Lower leg skin (tissue), 4 donors: ENCODE measurements at regions not wholly inside any gene's neighbourhood (a gene's known extent, or its start where the extent isn't known, plus 50 kb on each side); places are given as distances from the start of the nearest gene placed in this dataset.

Source experiments
- DNase-seq, 2 donors: peaks; one replicate each; pipeline ENCODE4 v3.0.0-alpha.2; 2019; ENCODE audit warnings: low spot score in 2 of 2
- H3K4me3 ChIP-seq: fragments of 200-600 bp; sonication (generic); 2 replicates; pipeline ENCODE4 v1.5.1; 2017; ENCODE audit warnings: mild to moderate bottlenecking, low read depth; ENCODE audit not compliant: poor library complexity, severe bottlenecking
- CTCF ChIP-seq, 3 donors: fragments of 450-650 bp; IDR thresholded peaks; one replicate each; pipeline ENCODE4 v1.5.1; 2016; ENCODE audit warnings: antibody characterized with exemption in 3 of 3, mild to moderate bottlenecking in 3 of 3, moderate library complexity in 2 of 3
- POLR2A ChIP-seq, 2 donors: fragments of 450-650 bp; IDR thresholded peaks; one replicate each; pipeline ENCODE4 v1.6.1; 2016 to 2017; ENCODE audit warnings: antibody characterized with exemption in 2 of 2, mild to moderate bottlenecking in 1 of 2, moderate library complexity in 1 of 2
- WGBS, 2 donors: methylation state at CpG; one replicate each; pipeline ENCODE4 v1.1.5; 2018; 5-methylcytosine and 5-hydroxymethylcytosine counted together
- intact Hi-C: fragments of 100-400 bp; cut with DNase I; formaldehyde crosslinking; loops from one replicate; pipeline ENCODE4 v1.15.0; 2023; ENCODE audit warnings: low total_unique reads

DNA sequence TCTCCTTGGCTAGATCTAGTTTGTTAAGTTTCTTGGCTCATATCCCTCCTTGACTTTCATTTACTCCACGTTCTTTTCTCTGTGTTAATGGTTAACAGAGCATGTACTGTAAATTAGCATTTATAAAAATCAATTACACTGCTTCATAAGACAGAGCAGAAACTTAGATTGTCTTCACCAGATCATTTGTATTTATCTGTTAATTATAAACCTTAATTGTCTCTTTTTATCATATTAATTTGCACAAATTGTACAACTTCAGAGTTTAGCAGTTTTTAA, 221.2 kb upstream of the EGLN3 start:
- no peak overlapping the region for H3K4me3 ChIP-seq
- TF ChIP-seq POLR2A (IDR thresholded peaks at IDR 0.05) (no peak), CTCF (IDR thresholded peaks at IDR 0.05) (no peak)
- intact Hi-C loops: no loop called here
- no peak for DNase-seq
- WGBS, 2 donors: 36 to 46% methylated on average over 1 of the region's 1 CpG

DNA sequence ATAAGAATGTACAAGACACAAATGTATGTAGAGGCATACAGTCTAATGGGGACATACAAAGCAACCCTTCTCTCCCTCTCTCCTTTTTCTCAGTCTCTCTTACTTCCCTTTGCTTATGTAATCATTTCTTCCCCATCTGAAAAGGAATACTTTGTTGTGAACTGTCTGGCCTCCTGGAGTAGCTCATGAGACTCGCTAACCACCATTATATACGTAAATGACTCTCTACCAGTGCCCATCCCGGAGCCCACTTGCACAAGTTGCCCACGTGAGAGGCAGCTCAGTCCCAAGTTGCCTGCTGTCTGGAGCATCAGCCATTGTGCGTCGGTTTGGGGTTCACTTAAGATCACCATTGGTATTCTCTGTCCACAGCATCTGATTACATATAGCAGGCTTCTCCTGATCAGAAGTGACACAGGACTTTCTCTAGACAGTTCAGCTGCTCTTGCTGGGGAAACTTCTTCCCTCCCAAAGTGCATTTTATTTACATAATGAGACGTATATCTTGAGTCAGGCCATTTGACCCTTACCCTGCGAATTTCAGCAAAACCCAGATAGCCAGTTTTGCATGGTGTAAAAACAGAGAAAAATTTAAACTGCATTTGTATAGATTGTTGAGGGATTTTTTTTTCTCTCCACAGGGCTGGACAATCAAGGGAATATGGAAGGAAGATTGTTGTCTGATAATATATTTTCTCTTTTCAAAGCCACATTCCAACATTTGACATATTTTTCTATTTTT, 220.7 kb upstream of the EGLN3 start:
- H3K4me3 ChIP-seq: no peak overlapping the region
- WGBS, 2 donors: 88 to 92% methylated on average over 8 of the region's 8 CpGs
- no peak for DNase-seq
- intact Hi-C loops: no loop called here
- TF ChIP-seq CTCF (IDR thresholded peaks at IDR 0.05) (no peak), POLR2A (IDR thresholded peaks at IDR 0.05) (no peak)

GRCh38 chr14:34170882-34171281, 220.0 kb upstream of the EGLN3 start:
- WGBS, 2 donors: 88 to 100% methylated on average over 1 of the region's 1 CpG
- intact Hi-C loops: no loop called here
- no peak for TF ChIP-seq POLR2A (IDR thresholded peaks at IDR 0.05)
- TF ChIP-seq CTCF (IDR thresholded peaks at IDR 0.05): no peak

DNA sequence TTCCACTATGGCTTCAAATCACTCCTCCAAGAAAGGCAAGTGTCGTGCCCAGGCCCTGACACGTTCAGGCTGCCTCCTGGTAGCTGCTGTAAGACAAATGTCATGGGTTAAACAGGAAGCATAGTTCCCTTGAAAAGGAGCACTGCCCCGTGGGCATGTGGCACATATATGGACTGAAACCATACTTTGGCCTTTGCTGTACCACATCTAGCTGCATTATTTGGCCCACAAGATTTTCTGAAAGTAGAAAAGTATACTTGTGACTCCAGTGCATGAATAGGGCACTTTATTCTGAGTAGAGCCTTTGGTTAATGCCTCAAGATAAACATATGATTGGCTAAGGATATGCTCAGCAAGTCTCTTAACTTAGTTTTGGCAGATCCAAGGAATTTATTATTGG, 218.7 kb upstream of the EGLN3 start:
- WGBS, 2 donors: 35 to 38% methylated on average over 3 of the region's 3 CpGs
- no peak for TF ChIP-seq POLR2A (IDR thresholded peaks at IDR 0.05)
- TF ChIP-seq CTCF (IDR thresholded peaks at IDR 0.05): no peak
- intact Hi-C loops: no loop called here

More at GRCh38 chr14:34170882-34171281, 220.0 kb upstream of the EGLN3 start:
- no peak for DNase-seq
- no peak overlapping the region for H3K4me3 ChIP-seq

GRCh38 chr14:34168656-34169055, 217.8 kb upstream of the EGLN3 start:
- intact Hi-C loops: no loop called here
- no peak for DNase-seq
- WGBS, 2 donors: 80 to 82% methylated on average over 8 of the region's 8 CpGs
- H3K4me3 ChIP-seq: no peak overlapping the region
- TF ChIP-seq POLR2A (IDR thresholded peaks at IDR 0.05): no peak
- TF ChIP-seq CTCF (IDR thresholded peaks at IDR 0.05): no peak

More for the DNA sequence above, 218.7 kb upstream of the EGLN3 start:
- H3K4me3 ChIP-seq: no peak overlapping the region
- no peak for DNase-seq

GRCh38 chr14:34165847-34166350, 215.0 kb upstream of the EGLN3 start:
- 60 to 61% methylated on average over 5 of the region's 5 CpGs for WGBS, 2 donors
- no peak for DNase-seq
- TF ChIP-seq CTCF (IDR thresholded peaks at IDR 0.05) (no peak), POLR2A (IDR thresholded peaks at IDR 0.05) (no peak)
- no peak overlapping the region for H3K4me3 ChIP-seq
- intact Hi-C loops: no loop called here
